ENCODE measurements at regions not wholly inside any gene's neighbourhood (a gene's known extent, or its start where the extent isn't known, plus 50 kb on each side); places are given as distances from the start of the nearest gene placed in this dataset.

GRCh38 chr5:169408171-169408570 is 107.2 kb upstream of the SLIT3 start:
- H3K4me3 ChIP-seq (ENCODE audit: low read depth, low read length), result no peak overlapping the region
- DNase-seq (ENCODE audit: low read depth), result no peak
- in situ Hi-C loops (cut with HindIII; ENCODE audit: low sequenced_read_pairs), result no loop called here
- TF ChIP-seq, protein P1, sequence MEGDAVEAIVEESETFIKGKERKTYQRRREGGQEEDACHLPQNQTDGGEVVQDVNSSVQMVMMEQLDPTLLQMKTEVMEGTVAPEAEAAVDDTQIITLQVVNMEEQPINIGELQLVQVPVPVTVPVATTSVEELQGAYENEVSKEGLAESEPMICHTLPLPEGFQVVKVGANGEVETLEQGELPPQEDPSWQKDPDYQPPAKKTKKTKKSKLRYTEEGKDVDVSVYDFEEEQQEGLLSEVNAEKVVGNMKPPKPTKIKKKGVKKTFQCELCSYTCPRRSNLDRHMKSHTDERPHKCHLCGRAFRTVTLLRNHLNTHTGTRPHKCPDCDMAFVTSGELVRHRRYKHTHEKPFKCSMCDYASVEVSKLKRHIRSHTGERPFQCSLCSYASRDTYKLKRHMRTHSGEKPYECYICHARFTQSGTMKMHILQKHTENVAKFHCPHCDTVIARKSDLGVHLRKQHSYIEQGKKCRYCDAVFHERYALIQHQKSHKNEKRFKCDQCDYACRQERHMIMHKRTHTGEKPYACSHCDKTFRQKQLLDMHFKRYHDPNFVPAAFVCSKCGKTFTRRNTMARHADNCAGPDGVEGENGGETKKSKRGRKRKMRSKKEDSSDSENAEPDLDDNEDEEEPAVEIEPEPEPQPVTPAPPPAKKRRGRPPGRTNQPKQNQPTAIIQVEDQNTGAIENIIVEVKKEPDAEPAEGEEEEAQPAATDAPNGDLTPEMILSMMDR (IDR thresholded peaks at IDR 0.05; ENCODE audit: low read depth, low read length, missing control alignments), result no peak

GRCh38 chr5:169404223-169404622 is 103.3 kb upstream of the SLIT3 start:
- TF ChIP-seq, protein P1 (IDR thresholded peaks at IDR 0.05; ENCODE audit: low read depth, low read length, missing control alignments), result no peak
- no peak for DNase-seq (ENCODE audit: low read depth)
- in situ Hi-C loops (cut with HindIII; ENCODE audit: low sequenced_read_pairs), result no loop called here

DNA sequence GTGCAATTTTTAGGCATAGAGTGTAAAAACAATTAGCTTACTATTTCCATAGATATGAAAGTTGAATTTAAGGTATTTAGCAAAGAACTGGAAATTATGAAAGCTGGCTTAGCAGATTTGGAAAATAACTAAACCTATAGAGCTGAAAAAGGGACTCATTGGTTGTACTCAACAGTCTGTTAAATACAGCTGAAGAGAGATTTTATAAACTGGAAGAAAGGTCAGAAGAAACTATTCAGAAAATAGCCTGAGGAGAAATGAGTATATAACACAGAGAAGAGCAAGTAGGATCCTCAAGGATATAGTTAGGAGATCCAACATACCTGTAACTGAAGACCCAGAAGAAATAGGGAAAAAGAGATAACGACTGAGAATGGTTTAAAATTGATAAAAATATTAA is 97.6 kb upstream of the SLIT3 start:
- in situ Hi-C loops (cut with HindIII; ENCODE audit: low sequenced_read_pairs), result no loop called here
- TF ChIP-seq, protein P1 (IDR thresholded peaks at IDR 0.05; ENCODE audit: low read depth, low read length, missing control alignments), result no peak
- no peak overlapping the region for H3K4me3 ChIP-seq (ENCODE audit: low read depth, low read length)
- DNase-seq (ENCODE audit: low read depth), result no peak

More at GRCh38 chr5:169404223-169404622, 103.3 kb upstream of the SLIT3 start:
- H3K4me3 ChIP-seq (ENCODE audit: low read depth, low read length), result no peak overlapping the region

GRCh38 chr5:169395136-169395535 is 94.2 kb upstream of the SLIT3 start:
- in situ Hi-C loops (cut with HindIII; ENCODE audit: low sequenced_read_pairs), result no loop called here
- TF ChIP-seq, protein P1 (IDR thresholded peaks at IDR 0.05; ENCODE audit: low read depth, low read length, missing control alignments), result no peak
- DNase-seq (ENCODE audit: low read depth), result no peak

DNA sequence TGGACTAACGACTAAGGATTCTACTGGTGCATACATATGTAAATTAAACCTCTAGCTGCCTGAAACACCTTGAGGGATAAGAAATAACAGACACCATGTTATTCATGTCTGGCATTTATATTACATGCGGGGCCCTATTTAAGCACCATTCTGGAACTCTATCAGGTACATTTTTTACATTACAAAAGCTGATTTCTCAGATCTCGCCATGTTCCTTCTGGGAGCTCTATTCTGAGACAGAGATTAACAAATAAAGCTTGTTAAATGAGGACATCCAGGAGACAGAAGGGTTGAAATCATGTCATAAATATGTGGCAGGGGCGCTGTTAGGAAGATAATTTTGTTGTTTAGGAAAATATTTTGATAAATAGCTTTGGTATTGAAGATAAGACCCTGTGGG is 93.4 kb upstream of the SLIT3 start:
- TF ChIP-seq, protein P1 (IDR thresholded peaks at IDR 0.05; ENCODE audit: low read depth, low read length, missing control alignments), result no peak
- no peak for DNase-seq (ENCODE audit: low read depth)
- no peak overlapping the region for H3K4me3 ChIP-seq (ENCODE audit: low read depth, low read length)
- in situ Hi-C loops (cut with HindIII; ENCODE audit: low sequenced_read_pairs), result loop anchor here (5.0 kb wide), 1 partner anchor 33 kb away; no protein-coding TSS in a partner anchor

More at GRCh38 chr5:169395136-169395535, 94.2 kb upstream of the SLIT3 start:
- H3K4me3 ChIP-seq (ENCODE audit: low read depth, low read length), result no peak overlapping the region

GRCh38 chr5:169393907-169394306 is 93.0 kb upstream of the SLIT3 start:
- DNase-seq (ENCODE audit: low read depth), result no peak
- TF ChIP-seq, protein P1 (IDR thresholded peaks at IDR 0.05; ENCODE audit: low read depth, low read length, missing control alignments), result no peak
- in situ Hi-C loops (cut with HindIII; ENCODE audit: low sequenced_read_pairs), result loop anchor here (5.0 kb wide), 1 partner anchor 33 kb away; no protein-coding TSS in a partner anchor
- H3K4me3 ChIP-seq (ENCODE audit: low read depth, low read length), result no peak overlapping the region
